A549 (cell line): ENCODE measurements at regions not wholly inside any gene's neighbourhood (a gene's known extent, or its start where the extent isn't known, plus 50 kb on each side); places are given as distances from the start of the nearest gene placed in this dataset.

ENCODE experiments used
- BHLHE40 ChIP-seq: IDR thresholded peaks from 2 replicates; pipeline ENCODE4 v1.6.1; 2012; ENCODE audit warnings: low read depth, low read length, inconsistent platforms
- CHD2 ChIP-seq: fragments of 150-350 bp; IDR thresholded peaks from 2 replicates; pipeline ENCODE4 v1.6.1; 2014; ENCODE audit warnings: low read length; ENCODE audit not compliant: partially characterized antibody
- GATA3 ChIP-seq: IDR thresholded peaks from 2 replicates; pipeline ENCODE4 v1.6.1; 2012; ENCODE audit warnings: borderline replicate concordance
- HDAC2 ChIP-seq: fragments of 200-600 bp; sonication (generic); IDR thresholded peaks from 2 replicates; pipeline ENCODE4 v1.6.1; 2016
- MYC ChIP-seq: IDR thresholded peaks from 2 replicates; pipeline ENCODE4 v1.6.1; 2012; ENCODE audit warnings: mild to moderate bottlenecking, inconsistent platforms, low read length, improper control_type of control experiment, borderline replicate concordance
- NFE2L2 ChIP-seq: fragments of 150-350 bp; conservative IDR thresholded peaks from 2 replicates; pipeline ENCODE4 v1.6.1; 2014; ENCODE audit warnings: low read length
- POLR2A ChIP-seq: IDR thresholded peaks from 2 replicates; pipeline ENCODE4 v1.6.1; 2012; ENCODE audit warnings: mild to moderate bottlenecking, low read length
- REST ChIP-seq: fragments of 200-600 bp; sonication (generic); IDR thresholded peaks from 2 replicates; pipeline ENCODE4 v1.6.1; 2016; ENCODE audit warnings: antibody characterized with exemption, mild to moderate bottlenecking, moderate library complexity
- SMC3 ChIP-seq: fragments of >200 bp; sonication (Bioruptor Twin); formaldehyde crosslinking; IDR thresholded peaks from 3 replicates; pipeline ENCODE4 v1.6.1; 2018; ENCODE audit warnings: inconsistent platforms
- SREBF2 ChIP-seq: fragments of 450-650 bp; IDR thresholded peaks from 2 replicates; pipeline ENCODE4 v1.6.1; 2014; ENCODE audit warnings: mild to moderate bottlenecking, moderate library complexity
- USF2 ChIP-seq: fragments of 450-650 bp; IDR thresholded peaks from 2 replicates; pipeline ENCODE4 v1.6.1; 2014; ENCODE audit warnings: antibody characterized with exemption
- TF ChIP-seq, protein P1 (sequence below): fragments of >200 bp; sonication (Bioruptor Twin); formaldehyde crosslinking; IDR thresholded peaks from 3 replicates; pipeline ENCODE4 v1.5.1; 2016

GRCh38 chr3:124627501-124627908, 102.7 kb upstream of the UMPS start:
- no peak for TF ChIP-seq MYC
- no peak for TF ChIP-seq GATA3
- no peak for TF ChIP-seq REST
- TF ChIP-seq, protein P1, sequence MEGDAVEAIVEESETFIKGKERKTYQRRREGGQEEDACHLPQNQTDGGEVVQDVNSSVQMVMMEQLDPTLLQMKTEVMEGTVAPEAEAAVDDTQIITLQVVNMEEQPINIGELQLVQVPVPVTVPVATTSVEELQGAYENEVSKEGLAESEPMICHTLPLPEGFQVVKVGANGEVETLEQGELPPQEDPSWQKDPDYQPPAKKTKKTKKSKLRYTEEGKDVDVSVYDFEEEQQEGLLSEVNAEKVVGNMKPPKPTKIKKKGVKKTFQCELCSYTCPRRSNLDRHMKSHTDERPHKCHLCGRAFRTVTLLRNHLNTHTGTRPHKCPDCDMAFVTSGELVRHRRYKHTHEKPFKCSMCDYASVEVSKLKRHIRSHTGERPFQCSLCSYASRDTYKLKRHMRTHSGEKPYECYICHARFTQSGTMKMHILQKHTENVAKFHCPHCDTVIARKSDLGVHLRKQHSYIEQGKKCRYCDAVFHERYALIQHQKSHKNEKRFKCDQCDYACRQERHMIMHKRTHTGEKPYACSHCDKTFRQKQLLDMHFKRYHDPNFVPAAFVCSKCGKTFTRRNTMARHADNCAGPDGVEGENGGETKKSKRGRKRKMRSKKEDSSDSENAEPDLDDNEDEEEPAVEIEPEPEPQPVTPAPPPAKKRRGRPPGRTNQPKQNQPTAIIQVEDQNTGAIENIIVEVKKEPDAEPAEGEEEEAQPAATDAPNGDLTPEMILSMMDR: no peak
- no peak for TF ChIP-seq NFE2L2
- no peak for TF ChIP-seq SREBF2
- TF ChIP-seq BHLHE40: no peak
- no peak for TF ChIP-seq POLR2A
- no peak for TF ChIP-seq HDAC2
- no peak for TF ChIP-seq SMC3
- TF ChIP-seq USF2: no peak
- TF ChIP-seq CHD2: no peak
